Frontal cortex (tissue), 3 donors: ENCODE measurements at regions not wholly inside any gene's neighbourhood (a gene's known extent, or its start where the extent isn't known, plus 50 kb on each side); places are given as distances from the start of the nearest gene placed in this dataset.
"Not testable (repeated sequence)": the region's sequence is repeated elsewhere in the genome, so short reads cannot be mapped to it uniquely, and the experiment has no call there.

Experiments used
- DNase-seq, 2 donors: peaks; one replicate each; pipeline ENCODE4 v3.0.0; 2012; ENCODE audit warnings: low spot score in 2 of 2
- FAIRE-seq: peaks from 2 replicates; lab custom pipeline; 2012; peaks lifted over from hg19 to GRCh38; lab: Jason Lieb, UNC
- donor health status: control.
- donor health status: control.
- donor health status: control.

GRCh38 chr18:77329651-77330050 is 80.0 kb downstream of the GALR1 start:
- DNase-seq (no peak), FAIRE-seq (no peak)

- DNase-seq (no peak), FAIRE-seq (no peak)
Measured at GRCh38 chr18:77334876-77335275, 85.2 kb downstream of the GALR1 start.

- no peak for DNase-seq
- no peak for FAIRE-seq
Measured at GRCh38 chr18:77337604-77338003, 88.0 kb downstream of the GALR1 start.

GRCh38 chr18:77339093-77339492 is 89.4 kb downstream of the GALR1 start:
- DNase-seq (no peak), FAIRE-seq (no peak)

GRCh38 chr18:77339623-77340022 is 90.0 kb downstream of the GALR1 start:
- FAIRE-seq (no peak), DNase-seq (no peak)

- DNase-seq: no peak
- FAIRE-seq: no peak
Measured at GRCh38 chr18:77340815-77341214, 91.2 kb downstream of the GALR1 start.

GRCh38 chr18:77341527-77342325 is 92.1 kb downstream of the GALR1 start:
- DNase-seq: no peak
- no peak for FAIRE-seq

GRCh38 chr18:77342736-77343135 is 93.1 kb downstream of the GALR1 start:
- no peak for DNase-seq
- no peak for FAIRE-seq

GRCh38 chr18:77343846-77344510 is 94.3 kb downstream of the GALR1 start:
- FAIRE-seq (no peak), DNase-seq (no peak)

GRCh38 chr18:77344786-77345500 is 95.3 kb downstream of the GALR1 start:
- DNase-seq (no peak), FAIRE-seq (no peak)

- FAIRE-seq (no peak), DNase-seq (no peak)
Measured at GRCh38 chr18:77346208-77346810, 96.7 kb downstream of the GALR1 start.

GRCh38 chr18:77353349-77353748 is 103.7 kb downstream of the GALR1 start:
- DNase-seq, FAIRE-seq: not testable (repeated sequence)

- DNase-seq (no peak), FAIRE-seq (no peak)
Measured at GRCh38 chr18:77359561-77360314, 110.1 kb downstream of the GALR1 start.

GRCh38 chr18:77360315-77361190 is 110.9 kb downstream of the GALR1 start:
- DNase-seq: no peak
- no peak for FAIRE-seq

GRCh38 chr18:77361382-77361781 is 111.7 kb downstream of the GALR1 start:
- DNase-seq (no peak), FAIRE-seq (no peak)

GRCh38 chr18:77365667-77366066 is 116.0 kb downstream of the GALR1 start:
- DNase-seq (no peak), FAIRE-seq (no peak)

GRCh38 chr18:77366067-77366719 is 116.5 kb downstream of the GALR1 start:
- DNase-seq (no peak), FAIRE-seq (no peak)
